Fibroblast of skin of scalp (primary cell): ENCODE measurements at regions not wholly inside any gene's neighbourhood (a gene's known extent, or its start where the extent isn't known, plus 50 kb on each side); places are given as distances from the start of the nearest gene placed in this dataset.

Experiments used
- DNase-seq: peaks from one replicate; pipeline ENCODE4 v3.0.0-alpha.2; 2013

DNA sequence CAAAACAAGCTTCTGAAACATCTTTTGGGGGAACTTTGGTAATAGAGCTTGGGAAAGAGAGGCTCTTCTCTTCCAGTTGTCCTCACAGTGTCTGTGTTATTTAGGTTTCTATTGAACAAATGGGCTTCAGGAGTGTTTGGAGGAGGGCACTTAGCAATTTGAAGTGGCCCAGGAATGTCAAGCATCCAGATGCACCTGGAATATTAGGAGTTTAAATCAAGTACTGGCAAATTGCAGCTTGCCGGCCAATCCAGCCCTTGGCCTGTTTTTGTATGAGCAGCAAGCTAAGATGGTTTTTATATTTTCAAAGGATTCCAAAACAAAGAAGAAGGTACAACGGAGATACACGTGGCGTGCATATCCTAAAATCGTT, 94.7 kb downstream of the CCDC185 start:
- no peak for DNase-seq

DNA sequence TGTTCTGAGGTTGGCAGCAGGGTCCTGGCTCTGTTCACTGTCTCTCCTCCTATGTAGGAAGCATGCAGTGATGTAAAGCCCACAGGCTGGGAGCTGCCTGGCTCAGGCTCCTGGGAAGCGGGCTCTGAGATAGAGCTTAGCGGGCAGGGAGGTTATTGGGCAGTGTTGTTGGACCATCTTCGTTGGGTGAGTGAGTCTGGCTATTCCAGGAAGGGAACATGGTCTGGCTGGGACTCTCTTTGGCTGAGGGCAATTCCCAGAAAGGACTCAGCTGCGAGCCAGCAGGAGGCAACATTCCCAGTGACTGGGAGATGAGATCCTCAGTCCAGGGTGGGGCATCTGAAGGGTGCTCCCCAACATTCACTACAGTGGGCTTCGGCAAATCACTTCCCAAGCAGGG, 96.2 kb downstream of the CCDC185 start:
- no peak for DNase-seq

- no peak for DNase-seq
These were observed 97.0 kb downstream of the CCDC185 start for GRCh38 chr1:223490256-223490655.
